ENCODE measurements at regions not wholly inside any gene's neighbourhood (a gene's known extent, or its start where the extent isn't known, plus 50 kb on each side); places are given as distances from the start of the nearest gene placed in this dataset.
A peak's percentile ranks its signal among the peaks of the same experiment; 100 is the strongest.

- Histone ChIP-seq H3K27ac (no peak overlapping the region), H3K4me1 (replicated peaks) (no peaks in the 10 kb centered on the region), H3K9me3 (no peaks in the 10 kb centered on the region), H3K4me3 (no peak overlapping the region), H3K36me3 (no peaks in the 10 kb centered on the region), H3K27me3 (replicated peaks; ENCODE audit: insufficient read depth) (no peaks in the 10 kb centered on the region)
- TF ChIP-seq POLR2A (IDR thresholded peaks at IDR 0.05) (no peak), POLR2AphosphoS5 (IDR thresholded peaks at IDR 0.05) (no peak)
- TF ChIP-seq, protein P1, sequence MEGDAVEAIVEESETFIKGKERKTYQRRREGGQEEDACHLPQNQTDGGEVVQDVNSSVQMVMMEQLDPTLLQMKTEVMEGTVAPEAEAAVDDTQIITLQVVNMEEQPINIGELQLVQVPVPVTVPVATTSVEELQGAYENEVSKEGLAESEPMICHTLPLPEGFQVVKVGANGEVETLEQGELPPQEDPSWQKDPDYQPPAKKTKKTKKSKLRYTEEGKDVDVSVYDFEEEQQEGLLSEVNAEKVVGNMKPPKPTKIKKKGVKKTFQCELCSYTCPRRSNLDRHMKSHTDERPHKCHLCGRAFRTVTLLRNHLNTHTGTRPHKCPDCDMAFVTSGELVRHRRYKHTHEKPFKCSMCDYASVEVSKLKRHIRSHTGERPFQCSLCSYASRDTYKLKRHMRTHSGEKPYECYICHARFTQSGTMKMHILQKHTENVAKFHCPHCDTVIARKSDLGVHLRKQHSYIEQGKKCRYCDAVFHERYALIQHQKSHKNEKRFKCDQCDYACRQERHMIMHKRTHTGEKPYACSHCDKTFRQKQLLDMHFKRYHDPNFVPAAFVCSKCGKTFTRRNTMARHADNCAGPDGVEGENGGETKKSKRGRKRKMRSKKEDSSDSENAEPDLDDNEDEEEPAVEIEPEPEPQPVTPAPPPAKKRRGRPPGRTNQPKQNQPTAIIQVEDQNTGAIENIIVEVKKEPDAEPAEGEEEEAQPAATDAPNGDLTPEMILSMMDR (IDR thresholded peaks at IDR 0.05): no peak
- intact Hi-C loops (cut with DNase I): no loop called here
- no peak for DNase-seq (ENCODE audit: low spot score)
- 94% methylated on average over 2 of the region's 2 CpGs for WGBS
These were observed 1044.8 kb upstream of the ADGRL2 start for GRCh38 chr1:80755944-80756343.

DNA sequence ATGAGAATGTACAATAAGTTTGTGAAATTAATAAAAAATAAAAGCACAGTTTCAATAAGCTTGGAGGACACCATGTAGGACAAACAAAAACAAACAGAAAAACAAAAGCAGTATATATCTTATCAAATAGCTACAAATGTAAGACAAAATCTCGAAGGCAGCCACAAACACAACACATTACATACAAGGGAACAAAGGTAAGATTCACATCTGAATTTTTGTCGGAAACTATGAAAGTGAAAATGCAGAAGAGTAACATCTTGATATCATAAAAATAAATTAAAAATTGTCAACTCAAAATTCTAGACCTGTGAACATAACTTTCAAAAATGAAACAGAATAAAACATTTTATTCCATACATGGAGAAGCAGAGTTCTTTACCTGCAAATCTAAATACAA, 1049.5 kb upstream of the ADGRL2 start:
- Histone ChIP-seq H3K4me1 (replicated peaks) (no peaks in the 10 kb centered on the region), H3K9me3 (no peaks in the 10 kb centered on the region), H3K4me3 (no peak overlapping the region), H3K27ac (no peak overlapping the region), H3K27me3 (replicated peaks; ENCODE audit: insufficient read depth) (no peaks in the 10 kb centered on the region), H3K36me3 (no peaks in the 10 kb centered on the region)
- no peak for DNase-seq (ENCODE audit: low spot score)
- intact Hi-C loops (cut with DNase I): no loop called here
- WGBS: 94% methylated on average over 2 of the region's 2 CpGs
- TF ChIP-seq POLR2A (IDR thresholded peaks at IDR 0.05) (no peak), POLR2AphosphoS5 (IDR thresholded peaks at IDR 0.05) (no peak)
- TF ChIP-seq, protein P1 (IDR thresholded peaks at IDR 0.05): no peak

DNA sequence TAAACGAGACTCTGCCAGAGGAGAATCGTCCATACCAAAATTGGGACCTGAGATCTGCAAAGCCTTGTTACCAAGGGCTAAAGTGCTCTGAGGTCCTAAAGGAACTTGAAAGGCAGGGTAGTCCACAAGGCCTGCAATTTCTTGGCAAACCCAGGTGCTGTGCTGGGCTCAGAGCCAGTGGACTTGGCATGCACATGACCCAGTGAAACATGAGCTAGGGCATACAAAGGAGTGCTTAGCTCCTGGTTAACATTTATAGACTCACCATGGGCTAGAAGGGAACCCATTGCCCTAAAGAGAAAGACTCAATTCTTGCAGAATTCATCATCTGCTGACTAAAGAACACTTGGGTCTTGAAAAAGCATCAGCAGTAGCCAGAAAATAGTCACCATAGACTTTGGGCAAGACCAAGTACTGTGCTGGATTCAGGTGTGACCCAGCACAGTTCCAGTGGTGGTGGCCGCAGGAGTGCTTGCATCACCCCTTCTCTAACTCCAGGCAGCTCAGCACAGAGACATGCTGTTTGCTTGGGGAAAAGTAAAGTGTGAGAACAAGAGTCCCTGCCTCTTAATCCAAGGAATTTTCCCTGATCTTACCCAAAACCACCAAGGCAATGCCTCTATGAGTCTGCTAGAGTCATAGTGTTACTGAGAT, 1069.4 kb upstream of the ADGRL2 start:
- no peak overlapping the region for H3K27ac ChIP-seq
- intact Hi-C loops (cut with DNase I): no loop called here
- 55% methylated on average over 3 of the region's 3 CpGs for WGBS
- no peaks in the 10 kb centered on the region for H3K36me3 ChIP-seq
- no peaks in the 10 kb centered on the region for H3K27me3 ChIP-seq (replicated peaks; ENCODE audit: insufficient read depth)
- no peaks in the 10 kb centered on the region for H3K9me3 ChIP-seq
- no peaks in the 10 kb centered on the region for H3K4me1 ChIP-seq (replicated peaks)
- no peak overlapping the region for H3K4me3 ChIP-seq
- peak; percentile 78 for TF ChIP-seq POLR2AphosphoS5 (IDR thresholded peaks at IDR 0.05)
- TF ChIP-seq POLR2A (IDR thresholded peaks at IDR 0.05): no peak
- TF ChIP-seq, protein P1 (IDR thresholded peaks at IDR 0.05): no peak
- DNase-seq (ENCODE audit: low spot score): peak; percentile 79

DNA sequence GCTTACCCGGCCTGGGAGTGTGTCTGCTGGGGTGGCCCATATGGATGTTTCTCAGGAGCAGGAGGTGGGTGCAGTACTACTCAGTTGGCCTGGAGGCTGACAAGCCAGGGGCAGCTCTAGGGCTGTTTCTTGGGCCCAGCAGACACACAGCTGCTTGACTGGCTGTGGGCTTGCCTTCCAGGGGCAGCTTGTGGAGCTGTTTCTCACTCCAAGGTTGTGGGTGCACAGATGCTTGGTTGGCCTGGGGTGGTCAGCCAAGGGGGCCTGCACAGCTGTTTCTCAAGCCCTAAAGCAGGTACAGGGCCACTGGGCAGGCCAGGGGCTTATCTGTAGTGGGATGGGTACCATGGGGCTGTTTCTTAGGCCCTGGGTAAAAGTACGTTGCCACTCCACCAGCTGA, 1078.1 kb upstream of the ADGRL2 start:
- H3K4me1 ChIP-seq (replicated peaks): no peaks in the 10 kb centered on the region
- 92% methylated on average over 2 of the region's 2 CpGs for WGBS
- no peaks in the 10 kb centered on the region for H3K9me3 ChIP-seq
- H3K27me3 ChIP-seq (replicated peaks; ENCODE audit: insufficient read depth): no peaks in the 10 kb centered on the region
- no peak overlapping the region for H3K27ac ChIP-seq
- no peak for TF ChIP-seq POLR2A (IDR thresholded peaks at IDR 0.05)
- no peak for TF ChIP-seq POLR2AphosphoS5 (IDR thresholded peaks at IDR 0.05)
- TF ChIP-seq, protein P1 (IDR thresholded peaks at IDR 0.05): no peak
- no peak for DNase-seq (ENCODE audit: low spot score)
- intact Hi-C loops (cut with DNase I): no loop called here
- no peak overlapping the region for H3K4me3 ChIP-seq
- H3K36me3 ChIP-seq: no peaks in the 10 kb centered on the region

DNA sequence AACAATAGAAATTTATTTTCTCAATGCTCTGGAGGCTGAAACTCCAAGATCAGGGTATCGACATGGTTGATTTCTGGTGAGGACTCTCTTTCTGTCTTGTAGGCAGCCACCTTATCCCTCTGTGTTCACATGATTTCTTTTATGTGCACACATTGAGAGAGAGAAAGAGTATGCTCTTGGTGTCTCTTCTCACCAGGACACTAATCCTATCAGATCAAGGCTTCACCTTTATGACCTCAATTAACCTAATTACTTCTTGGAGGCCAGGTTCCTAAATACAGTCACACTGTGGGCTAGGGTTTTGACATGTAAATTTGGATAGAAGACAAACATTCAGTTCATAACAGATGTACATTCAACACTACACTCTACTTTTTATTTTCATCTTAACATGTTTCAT, 1094.2 kb upstream of the ADGRL2 start:
- no peak overlapping the region for H3K4me3 ChIP-seq
- TF ChIP-seq, protein P1 (IDR thresholded peaks at IDR 0.05): no peak
- no peak for TF ChIP-seq POLR2A (IDR thresholded peaks at IDR 0.05)
- no peak for TF ChIP-seq POLR2AphosphoS5 (IDR thresholded peaks at IDR 0.05)
- no peak for DNase-seq (ENCODE audit: low spot score)
- H3K9me3 ChIP-seq: no peaks in the 10 kb centered on the region
- no peak overlapping the region for H3K27ac ChIP-seq
- H3K4me1 ChIP-seq (replicated peaks): no peaks in the 10 kb centered on the region
- intact Hi-C loops (cut with DNase I): no loop called here
- no peaks in the 10 kb centered on the region for H3K36me3 ChIP-seq
- WGBS: 88% methylated on average over 1 of the region's 1 CpG
- H3K27me3 ChIP-seq (replicated peaks; ENCODE audit: insufficient read depth): no peaks in the 10 kb centered on the region

Data from prostate gland (tissue), 2 donors.